GM21526 (cell line): ENCODE measurements at regions not wholly inside any gene's neighbourhood (a gene's known extent, or its start where the extent isn't known, plus 50 kb on each side); places are given as distances from the start of the nearest gene placed in this dataset.

Experiments used
- ATAC-seq: cut with Tn5 transposase; IDR thresholded peaks from one replicate; pipeline ENCODE4 v1.9.1; 2021; ENCODE audit warnings: moderate library complexity; ENCODE audit not compliant: unreplicated experiment, low FRiP score

- no peak for ATAC-seq
Observed at GRCh38 chr21:24208562-24209260, 1398.6 kb downstream of the MRPL39 start.

DNA sequence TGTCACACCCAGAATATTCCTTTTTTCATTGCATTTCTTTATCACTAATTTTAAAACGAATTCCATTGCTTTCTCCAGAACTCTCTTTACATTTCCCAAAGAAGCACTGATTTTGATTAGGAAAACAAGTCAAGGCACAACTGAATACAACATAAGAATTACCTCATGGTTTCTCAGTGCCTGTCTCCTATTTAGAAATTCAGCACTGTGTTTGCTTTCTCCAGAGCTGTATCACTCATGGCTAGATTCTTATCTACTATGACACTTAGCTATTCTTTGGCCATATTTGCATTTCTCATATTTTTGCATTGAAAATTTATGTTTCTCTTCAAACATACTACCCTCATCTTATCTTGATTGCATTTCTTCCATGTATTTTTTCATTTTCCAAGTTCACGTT lies 1402.0 kb downstream of the MRPL39 start:
- no peak for ATAC-seq

DNA sequence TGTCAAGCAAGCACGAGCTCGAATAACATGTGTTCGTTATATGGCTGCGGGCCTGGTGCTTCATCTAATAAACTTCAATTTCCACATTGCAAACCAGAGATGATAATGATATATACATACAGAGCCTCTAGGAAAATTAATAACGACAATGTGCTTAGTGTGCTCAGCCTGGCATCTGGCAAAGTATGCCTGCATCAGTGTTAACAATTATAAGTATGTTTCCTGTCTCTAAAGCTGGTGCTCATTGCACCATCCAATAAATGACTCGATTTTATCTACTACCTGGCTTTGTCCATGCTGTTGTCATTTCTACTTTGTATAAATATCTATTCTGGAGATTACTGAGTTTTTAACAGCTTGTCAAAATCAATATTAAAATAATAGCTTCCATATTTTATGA lies 1402.6 kb downstream of the MRPL39 start:
- ATAC-seq = no peak

DNA sequence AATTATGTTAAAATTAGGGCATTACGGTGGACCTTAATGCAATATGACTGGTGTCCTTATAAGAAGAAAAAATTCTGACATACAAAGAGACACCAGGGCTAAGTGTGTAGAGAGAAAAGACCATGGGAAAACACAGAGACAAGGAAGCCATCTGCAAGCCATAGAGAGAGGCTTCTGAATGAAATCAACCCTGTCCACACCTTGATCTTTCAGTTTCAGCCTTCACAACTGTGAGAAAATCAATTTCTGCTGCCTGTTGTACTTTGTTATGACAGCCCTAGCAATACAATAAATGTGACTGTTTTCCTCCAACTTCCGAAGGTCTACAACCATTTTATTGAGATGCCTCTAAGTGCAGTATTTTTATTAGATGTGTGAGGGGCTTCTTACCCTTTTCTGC lies 1407.2 kb downstream of the MRPL39 start:
- ATAC-seq = no peak

- no peak for ATAC-seq
Observed at GRCh38 chr21:24197923-24198322, 1409.4 kb downstream of the MRPL39 start.

DNA sequence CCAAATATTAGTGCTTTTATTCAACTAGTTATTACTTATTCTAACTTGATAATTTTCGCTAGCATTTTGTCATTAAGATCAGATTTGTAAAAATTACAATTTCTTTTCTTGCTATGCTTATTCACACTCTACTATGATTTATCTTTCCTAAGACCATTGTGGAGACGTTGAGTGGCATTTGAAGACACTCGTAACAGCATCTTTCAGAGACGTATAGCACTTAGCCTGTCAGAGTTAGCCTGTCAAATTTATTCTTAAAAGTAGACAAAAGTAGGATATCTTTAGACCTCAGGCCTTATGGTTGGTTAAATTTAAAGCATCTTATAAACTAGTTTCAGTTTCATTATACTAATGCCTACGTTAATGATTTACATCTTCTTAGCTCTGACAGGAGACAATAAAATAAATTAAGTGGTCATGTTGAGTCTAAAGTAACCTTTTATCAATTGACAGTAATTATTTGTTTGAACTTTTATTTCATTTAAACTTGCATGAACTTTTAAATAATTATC lies 1410.1 kb downstream of the MRPL39 start:
- ATAC-seq = no peak

DNA sequence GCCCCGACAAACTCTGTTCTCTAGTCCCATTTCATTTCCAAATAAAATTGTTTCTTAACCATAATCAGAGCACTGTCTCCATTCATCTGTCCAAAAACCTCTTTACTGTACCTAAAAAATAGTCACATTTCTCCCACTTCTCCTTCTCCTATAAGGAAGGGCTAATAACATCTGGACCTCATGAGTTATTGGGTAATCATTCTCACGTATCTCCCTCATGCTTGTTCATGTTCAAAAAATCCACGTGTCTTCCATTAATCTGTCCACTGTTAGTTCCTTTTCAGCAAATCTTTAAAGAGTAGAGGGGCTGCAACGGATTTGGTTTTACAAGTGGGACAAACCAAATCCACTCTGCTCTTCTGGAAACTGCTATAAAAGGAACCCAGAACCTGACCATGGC lies 1418.8 kb downstream of the MRPL39 start:
- no peak for ATAC-seq

- ATAC-seq = no peak
Observed at GRCh38 chr21:24183077-24183476, 1424.2 kb downstream of the MRPL39 start.

GRCh38 chr21:24179110-24179509 lies 1428.2 kb downstream of the MRPL39 start:
- ATAC-seq = no peak

- no peak for ATAC-seq
Observed at GRCh38 chr21:24175106-24175505, 1432.2 kb downstream of the MRPL39 start.

DNA sequence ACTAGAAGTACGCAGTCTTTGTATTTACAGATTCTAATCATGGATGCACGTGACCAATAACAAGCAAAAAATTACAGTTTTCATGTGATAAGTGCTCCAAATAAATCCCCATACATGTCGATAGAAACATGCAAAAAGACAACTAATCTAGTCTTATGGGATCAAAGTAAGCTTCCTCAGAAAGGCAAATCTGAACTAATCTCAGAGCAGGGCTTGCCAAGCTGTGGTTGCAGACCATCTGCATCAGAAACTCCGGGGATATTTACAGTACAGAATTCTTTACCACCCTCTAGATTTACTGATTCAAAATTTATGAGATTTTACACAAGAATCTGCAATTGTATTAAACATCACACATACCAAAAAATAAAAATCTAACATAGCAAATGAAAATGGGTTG lies 1435.5 kb downstream of the MRPL39 start:
- no peak for ATAC-seq

- ATAC-seq = no peak
Observed at GRCh38 chr21:24163539-24163938, 1443.7 kb downstream of the MRPL39 start.

GRCh38 chr21:24160528-24160927 lies 1446.8 kb downstream of the MRPL39 start:
- ATAC-seq = no peak

- ATAC-seq = no peak
Observed at GRCh38 chr21:24153137-24153536, 1454.1 kb downstream of the MRPL39 start.

GRCh38 chr21:24150753-24151152 lies 1456.5 kb downstream of the MRPL39 start:
- ATAC-seq = no peak

DNA sequence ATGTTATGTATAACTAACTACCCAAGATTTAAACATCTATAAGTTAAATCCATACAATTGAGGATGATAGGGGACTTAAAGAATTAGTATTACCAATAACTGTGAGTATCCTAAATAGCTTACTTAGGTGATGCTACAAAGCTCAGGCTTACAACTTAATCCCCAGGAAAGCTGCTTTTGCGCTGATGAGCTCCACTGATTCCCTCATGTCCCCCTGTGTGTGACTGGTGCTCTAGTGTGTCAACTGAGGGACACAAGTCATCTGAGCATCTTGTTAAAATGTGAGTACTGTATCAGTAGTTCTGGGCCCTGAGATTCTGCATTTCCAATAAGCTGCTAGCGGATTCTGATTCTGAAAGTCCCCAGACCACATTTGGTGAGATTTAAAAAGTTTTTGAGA lies 1458.8 kb downstream of the MRPL39 start:
- ATAC-seq = no peak

GRCh38 chr21:24147674-24148073 lies 1459.6 kb downstream of the MRPL39 start:
- ATAC-seq = no peak

DNA sequence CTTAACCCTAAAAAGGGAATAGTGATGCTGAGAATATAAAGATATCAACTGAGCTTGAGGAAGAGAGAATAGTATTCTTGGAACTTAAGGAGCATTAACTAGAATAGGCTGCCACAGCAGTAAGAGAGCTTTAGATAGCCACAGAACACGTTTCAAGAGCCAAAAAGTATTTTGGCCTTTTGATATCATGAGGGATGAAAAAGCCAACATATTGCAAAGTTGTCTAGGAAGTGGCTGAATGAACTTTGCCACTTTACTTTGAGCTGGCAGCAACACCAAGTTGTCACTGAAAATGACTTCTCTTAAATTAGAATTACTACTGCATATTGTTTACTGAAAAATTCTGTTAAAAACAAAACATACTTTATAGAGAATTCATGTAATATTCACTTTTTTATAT lies 1476.2 kb downstream of the MRPL39 start:
- no peak for ATAC-seq

- ATAC-seq = no peak
Observed at GRCh38 chr21:24127651-24128050, 1479.6 kb downstream of the MRPL39 start.

- ATAC-seq = no peak
Observed at GRCh38 chr21:24123785-24124184, 1483.5 kb downstream of the MRPL39 start.

- no peak for ATAC-seq
Observed at GRCh38 chr21:24118738-24119459, 1488.4 kb downstream of the MRPL39 start.

DNA sequence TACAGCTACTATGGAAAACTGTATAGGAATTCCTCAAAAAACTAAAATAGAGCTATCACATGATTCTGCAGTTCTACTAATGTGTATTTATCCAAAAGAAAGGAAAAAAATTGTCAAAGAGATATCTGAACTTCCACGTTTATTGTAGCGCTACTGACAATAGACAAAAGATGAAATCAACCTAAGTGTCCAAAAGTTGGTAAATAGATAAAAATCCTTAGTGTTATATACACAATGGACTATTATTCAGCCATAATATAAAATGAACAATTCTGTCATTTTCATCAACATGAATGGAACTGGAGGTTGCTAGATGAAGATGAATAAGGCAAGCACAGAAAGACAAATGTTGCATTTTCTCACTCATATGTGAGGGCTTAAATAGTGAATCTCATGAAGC lies 1492.1 kb downstream of the MRPL39 start:
- no peak for ATAC-seq
